Lower leg skin (tissue), 4 donors: ENCODE measurements at regions not wholly inside any gene's neighbourhood (a gene's known extent, or its start where the extent isn't known, plus 50 kb on each side); places are given as distances from the start of the nearest gene placed in this dataset.

ENCODE experiments used
- DNase-seq, 2 donors: peaks; one replicate each; pipeline ENCODE4 v3.0.0-alpha.2; 2019; ENCODE audit warnings: low spot score in 2 of 2
- H3K4me3 ChIP-seq: fragments of 200-600 bp; sonication (generic); 2 replicates; pipeline ENCODE4 v1.5.1; 2017; ENCODE audit warnings: mild to moderate bottlenecking, low read depth; ENCODE audit not compliant: poor library complexity, severe bottlenecking
- POLR2A ChIP-seq, 2 donors: fragments of 450-650 bp; IDR thresholded peaks; one replicate each; pipeline ENCODE4 v1.6.1; 2016 to 2017; ENCODE audit warnings: antibody characterized with exemption in 2 of 2, mild to moderate bottlenecking in 1 of 2, moderate library complexity in 1 of 2
- WGBS, 2 donors: methylation state at CpG; one replicate each; pipeline ENCODE4 v1.1.5; 2018; 5-methylcytosine and 5-hydroxymethylcytosine counted together
- intact Hi-C: fragments of 100-400 bp; cut with DNase I; formaldehyde crosslinking; loops from one replicate; pipeline ENCODE4 v1.15.0; 2023; ENCODE audit warnings: low total_unique reads
- TF ChIP-seq, protein P1 (sequence below), 3 donors: fragments of 450-650 bp; IDR thresholded peaks; one replicate each; pipeline ENCODE4 v1.5.1; 2016; ENCODE audit warnings: antibody characterized with exemption in 3 of 3, mild to moderate bottlenecking in 3 of 3, moderate library complexity in 2 of 3

- no peak for DNase-seq
- intact Hi-C loops = no loop called here
- H3K4me3 ChIP-seq = no peak overlapping the region
- no peak for TF ChIP-seq POLR2A (IDR thresholded peaks at IDR 0.05)
Measured at GRCh38 chr2:48157150-48157549, 157.3 kb upstream of the FOXN2 start.

DNA sequence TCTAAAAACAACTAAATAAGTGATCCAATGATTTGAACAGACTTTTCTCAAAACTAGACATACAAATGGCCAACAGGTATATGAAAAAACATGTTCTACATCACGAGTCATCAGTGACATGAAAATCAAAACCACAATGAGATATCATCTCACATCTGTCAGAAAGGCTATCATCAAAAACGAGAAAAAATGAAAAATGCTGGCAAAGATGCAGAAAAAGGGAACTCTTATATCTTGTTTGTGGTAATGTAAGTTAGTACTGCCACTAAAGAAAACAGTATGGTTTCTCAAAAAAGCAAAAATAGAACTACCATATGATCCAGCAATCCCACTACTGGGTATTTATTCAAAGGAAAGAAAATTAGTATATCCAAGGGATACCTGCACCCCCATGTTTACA, 152.9 kb upstream of the FOXN2 start:
- intact Hi-C loops = no loop called here
- 26 to 35% methylated on average over 2 of the region's 2 CpGs for WGBS, 2 donors
- DNase-seq = no peak
- no peak overlapping the region for H3K4me3 ChIP-seq
- no peak for TF ChIP-seq POLR2A (IDR thresholded peaks at IDR 0.05)
- TF ChIP-seq, protein P1, sequence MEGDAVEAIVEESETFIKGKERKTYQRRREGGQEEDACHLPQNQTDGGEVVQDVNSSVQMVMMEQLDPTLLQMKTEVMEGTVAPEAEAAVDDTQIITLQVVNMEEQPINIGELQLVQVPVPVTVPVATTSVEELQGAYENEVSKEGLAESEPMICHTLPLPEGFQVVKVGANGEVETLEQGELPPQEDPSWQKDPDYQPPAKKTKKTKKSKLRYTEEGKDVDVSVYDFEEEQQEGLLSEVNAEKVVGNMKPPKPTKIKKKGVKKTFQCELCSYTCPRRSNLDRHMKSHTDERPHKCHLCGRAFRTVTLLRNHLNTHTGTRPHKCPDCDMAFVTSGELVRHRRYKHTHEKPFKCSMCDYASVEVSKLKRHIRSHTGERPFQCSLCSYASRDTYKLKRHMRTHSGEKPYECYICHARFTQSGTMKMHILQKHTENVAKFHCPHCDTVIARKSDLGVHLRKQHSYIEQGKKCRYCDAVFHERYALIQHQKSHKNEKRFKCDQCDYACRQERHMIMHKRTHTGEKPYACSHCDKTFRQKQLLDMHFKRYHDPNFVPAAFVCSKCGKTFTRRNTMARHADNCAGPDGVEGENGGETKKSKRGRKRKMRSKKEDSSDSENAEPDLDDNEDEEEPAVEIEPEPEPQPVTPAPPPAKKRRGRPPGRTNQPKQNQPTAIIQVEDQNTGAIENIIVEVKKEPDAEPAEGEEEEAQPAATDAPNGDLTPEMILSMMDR (IDR thresholded peaks at IDR 0.05) = no peak

- H3K4me3 ChIP-seq = no peak overlapping the region
- intact Hi-C loops = no loop called here
- TF ChIP-seq, protein P1 (IDR thresholded peaks at IDR 0.05) = no peak
- no peak for TF ChIP-seq POLR2A (IDR thresholded peaks at IDR 0.05)
- no peak for DNase-seq
Measured at GRCh38 chr2:48162742-48163141, 151.7 kb upstream of the FOXN2 start.

- no peak overlapping the region for H3K4me3 ChIP-seq
- 88 to 93% methylated on average over 3 of the region's 3 CpGs for WGBS, 2 donors
- no peak for DNase-seq
- no peak for TF ChIP-seq POLR2A (IDR thresholded peaks at IDR 0.05)
- TF ChIP-seq, protein P1 (IDR thresholded peaks at IDR 0.05) = no peak
- intact Hi-C loops = no loop called here
Measured at GRCh38 chr2:48165070-48165753, 149.3 kb upstream of the FOXN2 start.

DNA sequence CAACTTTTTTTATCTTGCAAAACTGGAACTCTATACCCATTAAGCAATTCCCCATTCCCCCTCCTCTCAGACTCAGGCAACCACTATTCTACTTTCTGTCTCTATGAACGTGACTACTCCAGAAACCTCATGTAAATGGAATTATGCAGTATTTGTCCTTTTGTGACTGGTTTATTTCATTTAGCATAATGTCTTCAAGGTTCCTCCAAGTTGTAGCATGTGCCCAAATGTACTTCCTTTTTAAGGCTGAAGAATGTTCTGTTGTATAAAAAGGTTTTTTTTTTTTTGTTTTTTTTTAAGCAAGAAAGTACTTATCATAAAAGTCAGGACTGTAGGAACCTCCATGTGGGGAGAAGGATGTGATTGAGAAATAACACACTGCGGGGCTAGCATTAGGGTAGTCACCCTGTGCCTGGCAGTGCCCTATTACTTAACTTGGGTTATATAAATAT, 145.3 kb upstream of the FOXN2 start:
- intact Hi-C loops = no loop called here
- WGBS, 2 donors = 62 to 72% methylated on average over 2 of the region's 2 CpGs
- DNase-seq = no peak
- H3K4me3 ChIP-seq = no peak overlapping the region
- TF ChIP-seq, protein P1 (IDR thresholded peaks at IDR 0.05) = no peak
- no peak for TF ChIP-seq POLR2A (IDR thresholded peaks at IDR 0.05)

DNA sequence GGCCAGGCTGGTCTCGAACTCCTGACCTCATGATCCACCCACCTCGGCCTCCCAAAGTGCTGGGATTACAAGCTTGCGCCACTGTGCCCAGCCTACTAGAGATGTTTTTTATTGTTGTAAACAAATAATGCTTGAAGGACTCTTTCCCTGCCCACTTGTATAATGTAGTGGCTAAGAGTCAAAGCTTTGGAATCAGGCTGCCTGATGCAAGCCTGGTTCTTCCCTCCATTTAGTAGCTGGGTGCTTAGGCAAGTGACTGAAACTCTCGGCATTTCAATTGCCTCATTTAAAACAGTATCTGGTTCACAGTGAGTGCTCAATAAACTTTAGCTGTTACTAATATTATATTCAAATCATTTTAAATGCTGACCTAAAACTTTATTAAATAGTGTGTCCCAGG, 144.2 kb upstream of the FOXN2 start:
- intact Hi-C loops = no loop called here
- no peak overlapping the region for H3K4me3 ChIP-seq
- 92 to 96% methylated on average over 4 of the region's 4 CpGs for WGBS, 2 donors
- DNase-seq = no peak
- TF ChIP-seq POLR2A (IDR thresholded peaks at IDR 0.05) = no peak
- TF ChIP-seq, protein P1 (IDR thresholded peaks at IDR 0.05) = no peak
